ENCODE measurements at regions not wholly inside any gene's neighbourhood (a gene's known extent, or its start where the extent isn't known, plus 50 kb on each side); places are given as distances from the start of the nearest gene placed in this dataset.
"Not testable (repeated sequence)": the region's sequence is repeated elsewhere in the genome, so short reads cannot be mapped to it uniquely, and the experiment has no call there.

DNA sequence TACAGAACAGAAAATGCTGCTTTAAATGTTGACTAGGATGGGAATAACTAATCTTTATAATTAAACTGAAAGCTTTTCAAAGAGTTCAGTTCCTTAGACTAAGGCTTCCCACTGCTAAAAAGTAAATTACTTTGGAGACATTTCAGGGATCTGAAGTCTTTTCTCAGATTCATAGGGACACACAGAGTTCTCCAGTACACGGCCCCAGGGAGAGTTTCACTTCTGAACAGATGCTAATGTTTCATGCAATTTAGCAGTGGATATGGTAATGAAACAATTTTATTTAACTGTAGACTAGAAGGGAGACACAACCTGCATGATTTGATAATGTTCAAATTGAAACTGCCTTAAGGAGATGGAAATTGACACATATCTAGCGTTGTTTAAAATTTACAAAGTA lies 1282.6 kb downstream of the NCAM2 start:
- no peak for DNase-seq (ENCODE audit: low read depth)

DNA sequence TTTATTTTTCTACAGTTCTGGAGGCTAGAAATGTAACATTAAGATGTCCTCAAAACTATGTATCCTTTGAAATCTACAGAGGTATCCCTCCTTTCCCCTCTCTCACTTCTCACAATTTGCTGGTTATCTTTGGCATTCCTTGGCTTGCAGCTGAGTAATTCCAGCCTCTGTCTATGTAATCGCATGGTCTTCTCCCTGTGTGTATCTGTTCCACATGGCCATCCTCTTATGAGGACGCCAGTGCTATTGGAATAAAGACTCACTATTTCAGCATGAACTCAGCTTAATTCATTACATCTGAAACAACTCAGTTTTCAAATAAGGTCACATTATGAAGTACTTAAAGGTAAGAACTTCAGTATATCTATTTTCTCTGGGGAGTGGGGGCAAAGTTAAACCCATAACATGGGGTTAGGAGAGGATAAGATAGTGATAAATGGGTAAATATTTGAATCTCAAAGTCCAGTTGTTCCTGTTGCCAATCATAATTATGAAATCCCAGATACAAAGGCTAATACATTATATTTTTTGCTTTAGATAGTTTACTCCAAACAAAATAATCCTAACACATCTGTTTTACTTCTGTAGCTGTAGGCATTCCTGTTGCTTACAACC lies 1290.8 kb downstream of the NCAM2 start:
- DNase-seq (ENCODE audit: low read depth) = no peak

DNA sequence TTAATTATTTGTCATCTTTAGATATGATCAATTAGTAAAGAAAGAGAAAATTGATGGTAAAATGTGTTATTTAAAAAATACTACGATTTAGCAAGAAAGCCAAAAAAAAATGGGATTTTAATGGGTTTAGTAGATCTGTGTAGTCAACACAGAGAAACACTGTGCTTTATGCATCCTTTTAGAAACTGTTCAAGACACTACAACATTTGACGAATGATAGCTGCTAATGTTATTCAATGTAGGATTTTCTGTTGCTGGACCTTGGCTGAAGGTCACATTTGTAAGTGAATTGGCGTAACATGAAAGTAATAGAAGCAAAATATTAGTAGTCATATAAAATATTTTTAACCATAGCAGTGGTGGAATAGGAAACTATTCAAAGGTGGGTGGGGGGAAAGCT lies 1293.9 kb downstream of the NCAM2 start:
- DNase-seq (ENCODE audit: low read depth) = no peak

DNA sequence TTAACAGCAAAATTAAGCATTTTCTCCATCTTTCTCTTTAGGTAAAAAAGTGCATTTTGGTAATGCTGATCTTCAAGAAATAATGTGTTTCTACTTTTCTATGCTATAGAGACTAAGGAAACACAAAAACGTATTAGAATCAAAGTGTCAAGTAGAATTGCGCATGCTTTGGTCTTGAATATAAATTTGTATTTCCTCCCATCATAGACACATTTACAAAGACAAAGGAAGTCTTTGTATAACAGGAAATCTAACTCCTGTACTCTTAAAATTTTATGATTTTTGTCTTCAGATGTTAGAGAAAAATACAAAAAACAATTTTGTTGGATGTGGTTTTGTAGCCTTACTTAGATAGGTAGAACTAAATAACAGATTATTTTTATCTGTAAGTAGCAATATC lies 1299.4 kb downstream of the NCAM2 start:
- DNase-seq (ENCODE audit: low read depth) = no peak

DNA sequence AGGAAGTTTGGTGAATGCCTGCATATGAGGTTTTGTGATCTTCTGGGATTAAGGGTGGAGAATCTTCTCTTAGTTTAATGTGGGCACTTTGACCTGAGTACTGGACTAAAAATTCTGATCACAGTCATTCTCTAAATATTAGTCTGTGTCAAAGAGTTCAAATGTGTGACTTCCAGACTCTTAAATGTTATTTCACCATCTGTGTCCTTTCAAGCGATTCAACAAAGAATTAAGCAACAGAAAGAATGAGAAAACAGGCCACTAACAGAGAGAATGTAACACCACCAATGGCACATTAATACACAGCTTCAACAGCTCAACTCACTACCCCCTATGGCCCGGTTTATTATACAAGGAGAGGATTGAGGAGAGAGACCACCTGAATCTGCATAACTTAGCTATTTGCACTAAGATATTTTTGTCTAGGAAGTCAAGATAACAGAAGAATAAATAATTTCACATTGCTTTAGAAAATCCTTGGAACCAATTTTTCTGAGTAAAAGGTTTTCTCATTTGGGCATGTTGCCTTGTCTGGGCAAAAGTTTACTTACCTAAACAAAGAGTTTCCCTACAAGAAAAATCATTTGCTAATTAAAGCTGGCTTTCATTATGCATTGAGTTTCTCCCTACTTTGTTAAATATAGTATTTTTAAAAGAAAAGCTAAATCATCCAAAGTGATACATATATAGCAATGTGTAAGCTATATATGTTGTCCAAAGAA lies 1313.7 kb downstream of the NCAM2 start:
- DNase-seq (ENCODE audit: low read depth) = no peak

DNA sequence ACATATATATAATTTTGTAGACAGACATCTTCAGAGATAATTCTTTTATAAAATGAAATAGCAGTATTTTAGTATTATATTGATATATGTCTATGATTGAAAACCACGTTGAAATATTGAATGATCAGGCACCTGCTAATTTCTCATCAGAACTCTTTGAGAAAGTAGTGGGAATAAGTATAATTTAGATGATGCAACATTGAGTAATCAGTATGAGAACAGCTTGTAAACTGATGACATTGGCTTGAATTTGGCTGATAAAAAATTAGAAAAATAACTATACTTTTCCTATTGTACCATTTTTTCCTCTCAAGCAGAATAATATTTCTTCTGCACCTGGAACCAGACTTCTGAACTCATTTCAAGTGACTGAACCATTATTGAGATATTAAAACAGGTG lies 1316.8 kb downstream of the NCAM2 start:
- no peak for DNase-seq (ENCODE audit: low read depth)

DNA sequence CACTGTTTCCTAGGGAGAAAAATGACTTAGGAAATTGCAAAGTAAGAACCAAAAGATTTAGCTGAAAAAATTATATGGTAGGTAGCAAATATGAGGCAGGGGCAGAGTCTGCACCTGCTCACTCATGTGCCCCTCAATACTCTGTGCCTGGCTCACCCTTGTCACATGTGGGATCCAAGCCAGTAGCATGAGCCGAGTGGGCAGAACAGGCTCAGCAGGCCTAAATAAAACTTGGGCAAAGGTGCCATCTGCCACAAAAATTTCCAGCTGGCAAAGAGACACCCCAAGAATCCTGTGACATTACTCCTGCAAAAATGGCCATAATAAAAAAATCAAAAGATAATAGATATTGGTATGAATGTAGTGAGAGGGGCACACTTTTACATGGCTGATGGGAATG lies 1321.2 kb downstream of the NCAM2 start:
- no peak for DNase-seq (ENCODE audit: low read depth)

DNA sequence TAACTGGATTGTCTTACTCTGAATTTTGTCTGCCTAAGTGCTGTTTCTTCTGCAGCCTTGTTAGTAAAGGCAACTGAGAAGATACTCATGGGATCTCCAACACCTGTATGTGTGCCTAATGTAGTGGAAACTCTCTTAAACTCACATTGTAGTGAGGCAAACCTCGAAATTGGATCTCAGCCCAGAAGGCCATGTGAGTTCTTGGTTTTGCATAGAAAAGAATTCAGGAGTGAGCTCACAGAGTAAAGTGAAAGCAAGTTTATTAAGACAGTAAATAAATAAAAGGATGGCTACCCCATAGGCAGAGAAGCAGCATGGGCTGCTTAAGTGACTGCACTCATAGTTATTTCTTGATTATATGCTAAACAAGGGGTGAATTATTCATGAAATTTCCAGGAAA lies 1344.7 kb downstream of the NCAM2 start:
- DNase-seq (ENCODE audit: low read depth) = no peak

DNA sequence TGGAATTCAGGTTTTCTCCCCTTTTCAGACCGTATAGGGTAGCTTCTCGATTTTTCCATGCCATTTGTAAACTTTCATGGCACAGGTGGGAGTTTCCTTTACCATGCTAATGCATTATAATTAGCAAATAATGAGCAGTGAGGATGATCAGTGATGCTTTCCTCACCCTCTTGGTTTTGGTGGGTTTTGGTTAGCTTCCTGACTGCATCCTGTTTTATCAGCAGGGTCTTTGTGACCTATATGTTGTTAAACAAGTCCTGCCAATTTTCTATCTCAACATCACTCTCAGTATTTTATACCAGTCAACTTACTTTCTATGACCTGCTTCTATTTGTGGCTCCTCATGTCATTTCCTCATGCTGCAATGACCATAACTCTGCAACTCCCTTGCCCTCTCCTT lies 1345.1 kb downstream of the NCAM2 start:
- DNase-seq (ENCODE audit: low read depth) = no peak

DNA sequence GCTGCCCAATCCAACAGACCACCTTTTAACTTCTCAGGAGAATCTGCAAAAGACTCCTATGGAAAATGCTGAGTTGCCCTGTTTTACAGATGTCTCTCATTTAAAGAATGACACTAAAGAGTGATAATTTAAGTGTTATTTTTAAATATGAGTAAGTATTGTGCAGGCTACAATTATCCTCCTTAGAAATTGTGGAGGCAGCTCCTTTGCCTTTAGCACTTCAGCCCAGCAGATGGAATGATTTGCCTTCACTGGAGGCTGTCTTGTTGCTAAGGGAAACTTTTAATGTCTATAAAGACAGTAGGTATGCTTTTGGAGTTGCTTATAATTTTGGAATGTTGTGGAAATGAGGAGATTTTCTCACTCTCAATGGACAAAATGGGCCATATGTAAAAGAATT lies 1345.5 kb downstream of the NCAM2 start:
- DNase-seq (ENCODE audit: low read depth) = no peak

DNA sequence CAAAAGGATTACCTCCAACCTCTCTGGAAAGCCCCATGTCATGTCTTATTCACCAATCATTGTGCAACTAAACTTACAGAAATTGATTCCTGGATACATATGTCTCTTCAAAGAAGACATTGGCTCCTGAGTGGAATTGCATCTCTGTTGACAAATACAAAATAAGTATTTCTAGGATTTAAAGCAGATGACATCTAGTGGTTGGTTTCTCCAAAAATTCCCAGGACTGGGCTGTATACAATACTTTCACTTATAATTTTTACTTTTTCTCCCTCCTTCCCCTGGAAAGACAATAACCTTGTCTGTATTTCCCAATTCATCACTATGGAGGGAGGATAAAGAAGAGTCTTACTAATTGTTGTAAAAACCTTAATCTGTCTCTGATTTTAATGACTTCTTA lies 1347.4 kb downstream of the NCAM2 start:
- no peak for DNase-seq (ENCODE audit: low read depth)

DNA sequence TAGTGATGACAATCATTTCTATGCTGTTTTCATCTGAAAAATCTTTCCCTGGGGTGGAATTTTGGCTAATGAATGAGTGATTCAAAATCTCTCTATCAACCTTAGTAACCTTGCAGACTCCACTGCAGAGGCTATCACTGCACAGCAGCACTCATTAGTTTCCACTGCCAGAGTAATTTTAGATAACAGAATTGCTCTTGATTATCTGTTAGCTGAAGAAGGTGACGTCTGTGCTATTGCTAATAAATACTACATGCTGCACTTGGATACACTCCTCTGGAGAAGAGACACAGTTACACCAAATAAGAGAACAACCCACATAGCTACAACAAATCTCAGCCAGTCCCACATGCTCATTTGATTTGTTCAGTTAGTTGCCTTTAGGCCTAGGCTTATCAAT lies 1348.4 kb downstream of the NCAM2 start:
- DNase-seq (ENCODE audit: low read depth) = no peak

DNA sequence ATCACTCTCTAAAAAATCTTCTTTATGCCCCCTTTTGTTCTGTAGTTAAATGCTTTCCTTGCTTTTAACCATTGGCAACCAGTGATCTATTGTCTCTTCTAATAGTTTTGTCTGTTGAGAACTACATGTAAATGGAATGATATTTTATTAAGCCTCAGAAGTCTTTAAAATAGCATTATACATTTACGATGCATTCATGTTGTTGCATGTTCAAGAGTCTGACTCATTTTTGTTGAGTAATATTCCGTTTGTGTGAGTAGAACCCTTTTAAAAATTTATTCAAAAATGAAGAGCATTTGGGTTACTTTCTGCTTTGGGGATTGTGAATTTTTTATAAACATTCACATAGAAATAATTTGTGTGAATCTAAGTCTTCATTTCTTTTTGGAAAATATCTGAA lies 1352.9 kb downstream of the NCAM2 start:
- no peak for DNase-seq (ENCODE audit: low read depth)

DNA sequence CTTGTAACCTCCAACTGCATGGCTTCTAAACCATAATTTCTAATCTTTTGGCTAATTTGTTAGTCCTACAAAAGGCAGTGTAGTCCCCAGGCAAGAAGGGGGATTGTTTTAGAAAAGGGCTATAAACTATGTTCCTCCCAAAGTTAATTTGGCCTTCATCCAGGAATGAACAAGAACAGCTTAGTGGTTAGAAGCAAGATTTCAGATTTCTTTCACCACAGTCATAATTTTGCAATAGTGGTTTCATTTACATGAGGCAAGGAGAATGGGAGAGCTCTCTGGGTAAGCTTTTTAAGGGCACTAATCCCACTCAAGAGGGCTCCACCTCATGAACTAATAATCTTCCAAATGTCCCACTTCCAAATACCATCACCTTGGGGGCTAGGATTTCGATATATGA lies 1353.9 kb downstream of the NCAM2 start:
- no peak for DNase-seq (ENCODE audit: low read depth)

DNA sequence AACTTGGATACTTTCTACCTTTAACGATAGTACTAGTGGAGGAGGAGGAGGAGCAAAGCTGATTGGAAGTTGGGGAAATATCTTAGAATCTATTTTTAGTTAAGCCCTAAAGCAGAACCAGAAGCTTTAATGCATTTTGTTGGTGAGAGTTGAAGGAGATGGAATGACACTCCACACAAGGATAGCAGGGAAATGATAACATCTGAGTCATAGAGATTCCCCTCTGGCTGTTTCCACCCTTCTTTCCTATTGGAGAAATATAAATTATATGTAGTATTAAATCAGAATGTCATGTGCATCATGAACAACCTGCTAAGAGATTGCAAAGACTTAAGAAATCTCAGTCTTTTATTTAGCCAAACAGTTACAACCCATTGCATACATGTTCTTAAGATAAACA lies 1357.7 kb downstream of the NCAM2 start:
- DNase-seq (ENCODE audit: low read depth) = no peak

DNA sequence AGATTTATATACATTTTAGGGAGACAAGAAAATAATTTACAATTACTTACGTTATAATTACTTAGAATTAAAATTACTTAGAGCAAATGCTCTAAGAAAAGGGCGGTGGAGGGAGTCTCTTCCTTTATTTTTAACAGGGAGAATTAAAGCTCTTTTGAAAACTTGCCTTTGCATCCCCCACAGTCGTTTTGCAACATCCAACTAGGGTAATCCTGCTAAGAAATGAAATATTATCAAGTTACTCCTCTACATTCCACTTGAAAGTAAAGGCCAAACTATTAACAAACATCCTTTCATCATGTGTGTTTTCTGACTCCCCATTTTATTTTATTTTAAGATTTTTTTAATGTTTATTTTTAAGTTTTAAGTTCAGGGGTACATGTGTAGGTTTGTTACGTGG lies 1358.5 kb downstream of the NCAM2 start:
- DNase-seq (ENCODE audit: low read depth) = no peak

DNA sequence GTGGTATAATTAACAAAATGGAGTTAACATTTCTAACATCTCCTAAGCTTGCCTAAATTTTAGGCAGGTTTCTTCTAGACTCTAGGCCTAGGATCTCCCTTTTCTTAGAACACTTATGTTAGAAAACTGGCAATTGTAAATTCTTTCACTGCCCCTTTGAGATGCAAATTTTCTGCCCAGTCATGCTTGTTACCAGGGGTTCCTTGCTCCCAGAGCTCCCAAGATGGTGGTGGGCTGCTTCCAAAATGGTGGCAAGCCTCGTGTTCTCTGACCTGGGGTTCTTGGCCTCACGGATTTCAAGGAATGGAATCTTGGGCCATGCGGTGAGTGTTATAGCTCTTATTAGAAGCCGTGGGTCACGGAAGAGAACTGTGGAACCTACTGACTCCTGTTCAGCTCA lies 1361.4 kb downstream of the NCAM2 start:
- DNase-seq (ENCODE audit: low read depth) = not testable (repeated sequence)

DNA sequence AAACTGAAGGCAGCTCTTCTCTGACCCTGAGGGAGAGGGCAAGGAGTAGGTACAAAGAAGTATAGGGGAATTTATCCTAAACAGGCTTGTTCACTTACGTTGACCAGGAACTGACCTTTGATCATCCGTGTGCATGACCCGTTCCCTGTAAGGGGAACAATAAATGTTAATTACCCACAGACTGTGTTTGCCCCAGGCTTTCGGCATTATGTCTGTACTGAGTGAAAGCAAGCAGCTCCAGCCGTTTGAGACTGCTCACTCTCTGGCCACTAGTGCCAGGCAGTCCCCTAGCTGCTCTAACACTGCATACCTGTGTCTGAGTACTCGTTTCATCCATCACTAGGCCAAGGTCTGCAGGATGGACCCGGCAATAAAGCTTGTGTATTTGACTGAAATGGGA lies 1365.3 kb downstream of the NCAM2 start:
- no peak for DNase-seq (ENCODE audit: low read depth)

DNA sequence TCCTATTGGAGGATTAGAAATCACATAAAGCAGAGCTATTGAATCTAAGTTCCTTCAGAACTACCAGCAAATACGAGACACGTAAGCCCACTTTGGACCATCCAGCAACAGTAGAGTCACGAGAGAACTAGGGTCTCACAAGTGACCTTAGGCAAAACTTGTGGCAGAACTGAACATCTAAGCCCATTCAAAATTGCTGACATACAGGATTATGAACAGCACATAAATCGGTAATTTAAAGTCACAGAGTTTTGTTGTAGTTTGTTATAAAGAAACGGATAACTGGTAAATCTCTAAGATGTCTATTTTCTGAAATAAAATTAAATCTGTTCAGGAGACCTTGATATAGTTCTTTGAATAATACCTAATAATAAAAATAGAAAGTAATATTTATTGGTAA lies 1366.0 kb downstream of the NCAM2 start:
- no peak for DNase-seq (ENCODE audit: low read depth)

DNA sequence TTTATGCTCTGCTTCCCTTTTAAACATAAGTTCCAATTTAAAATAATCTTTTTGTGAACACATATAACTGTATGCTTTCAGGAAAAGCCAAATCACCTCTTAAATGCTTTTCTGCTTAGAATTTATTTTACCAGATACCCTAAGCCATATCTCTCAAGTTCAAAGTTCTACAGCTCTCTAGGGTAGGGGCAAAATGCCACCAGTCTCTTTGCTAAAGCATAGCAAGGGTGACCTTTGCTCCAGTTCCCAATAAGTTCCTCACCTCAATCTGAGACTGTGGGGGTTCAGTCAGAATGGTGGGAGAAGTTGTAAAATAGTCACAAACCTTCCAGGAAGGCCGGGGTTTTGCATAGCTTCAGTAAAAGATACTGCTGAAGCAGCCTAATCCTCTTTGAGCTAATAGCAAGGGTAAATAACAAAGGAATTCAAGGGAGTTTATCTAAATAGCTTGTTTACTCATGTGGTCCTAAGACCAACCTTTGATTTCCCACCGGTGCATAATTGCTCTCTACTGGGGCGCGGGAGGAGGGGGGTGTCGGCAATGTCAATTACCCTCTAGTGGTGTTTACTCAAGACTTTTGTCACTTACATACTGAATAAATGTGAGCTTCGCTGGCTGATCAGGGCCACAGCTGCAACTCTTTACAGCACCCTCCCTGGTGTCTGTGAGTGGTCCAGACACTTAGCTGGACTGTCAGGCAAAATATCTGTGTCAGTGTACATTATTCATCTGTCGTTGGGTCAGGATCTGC lies 1376.2 kb downstream of the NCAM2 start:
- no peak for DNase-seq (ENCODE audit: low read depth)

DNA sequence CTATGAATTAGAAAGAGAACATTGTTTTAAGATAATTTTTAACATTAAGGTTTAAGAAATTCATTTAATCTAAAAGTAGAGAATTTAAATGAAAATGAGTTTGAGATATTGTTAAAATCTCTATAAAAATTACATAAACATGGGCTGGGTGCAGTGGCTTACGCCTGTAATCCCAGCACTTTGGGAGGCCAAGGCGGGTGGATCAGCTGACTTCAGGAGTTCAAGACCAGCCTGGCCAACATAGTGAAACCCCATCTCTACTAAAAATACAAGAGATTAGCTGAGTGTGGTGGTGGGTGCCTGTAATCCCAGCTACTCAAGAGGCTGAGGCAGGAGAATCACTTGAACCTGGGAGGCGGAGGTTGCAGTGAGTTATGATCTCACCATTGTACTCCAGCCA lies 1379.6 kb downstream of the NCAM2 start:
- DNase-seq (ENCODE audit: low read depth) = not testable (repeated sequence)

DNA sequence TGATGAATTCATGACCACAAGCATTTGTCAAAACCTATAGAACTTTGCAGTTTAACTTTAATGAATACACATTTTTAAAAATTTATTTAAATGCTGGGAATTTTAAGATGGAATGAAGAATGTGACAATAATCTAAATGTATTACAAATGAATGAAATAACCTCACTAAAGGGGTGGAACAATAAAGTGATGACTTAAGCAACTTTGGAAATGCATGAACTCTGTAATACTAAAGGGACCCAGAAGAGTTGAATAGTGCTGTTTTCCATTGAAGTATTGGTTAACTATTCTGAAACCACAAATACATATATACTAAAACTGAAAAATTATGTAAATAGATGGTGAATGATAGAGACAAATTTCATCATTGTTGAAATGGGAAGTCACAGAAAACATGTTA lies 1395.1 kb downstream of the NCAM2 start:
- no peak for DNase-seq (ENCODE audit: low read depth)

DNA sequence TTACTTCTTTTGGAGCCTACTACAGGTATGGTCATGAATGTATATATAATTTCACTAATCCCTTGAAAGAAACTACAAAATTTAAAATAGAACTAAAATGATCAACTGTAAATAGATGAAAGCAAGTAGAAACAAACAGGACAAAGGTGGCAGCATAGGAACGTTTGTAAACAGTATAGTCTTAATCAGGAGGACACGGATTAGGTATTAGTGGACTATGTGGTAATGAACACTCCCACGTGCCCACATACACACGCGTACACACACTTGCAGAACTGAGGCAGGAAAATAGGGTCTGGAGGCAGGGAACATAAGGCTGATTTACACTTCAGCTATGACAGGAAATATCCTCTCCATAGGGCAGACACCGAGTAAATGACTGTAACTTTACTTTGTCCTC lies 1397.8 kb downstream of the NCAM2 start:
- no peak for DNase-seq (ENCODE audit: low read depth)
